H1 (cell line): ENCODE measurements at regions not wholly inside any gene's neighbourhood (a gene's known extent, or its start where the extent isn't known, plus 50 kb on each side); places are given as distances from the start of the nearest gene placed in this dataset.

ENCODE experiments used
- CTCF ChIA-PET: fragments of 300-600 bp; sonication (Branson Sonifier 250); formaldehyde crosslinking; loops from one replicate; lab custom pipeline; 2021; ENCODE audit not compliant: partially characterized antibody; lab: Charles Lee
- POLR2A ChIA-PET: fragments of 300-600 bp; sonication (Branson Sonifier 250); formaldehyde crosslinking; loops from one replicate; lab custom pipeline; 2021; ENCODE audit warnings: inconsistent platforms; ENCODE audit not compliant: partially characterized antibody; lab: Charles Lee
- DNase-seq, 2 experiments: peaks; one replicate each; pipeline versions ENCODE4 v3.0.0 to v3.0.0-alpha.2; 2010 to 2022; ENCODE audit warnings: low spot score in 2 of 2, low read depth in 1 of 2, mixed read lengths in 1 of 2
- FAIRE-seq: peaks from 2 replicates; lab custom pipeline; 2011; peaks lifted over from hg19 to GRCh38; lab: Jason Lieb, UNC
- H2AFZ ChIP-seq: 2 replicates; pipeline ENCODE4 v1.8.1; 2012; ENCODE audit warnings: low read length, inconsistent platforms
- H2AK5ac ChIP-seq: 2 replicates; pipeline ENCODE4 v1.6.1; 2013; ENCODE audit warnings: low read depth, low read length
- H2BK120ac ChIP-seq: replicated peaks from 2 replicates; pipeline ENCODE3; 2013; ENCODE audit warnings: low read depth, low read length, inconsistent platforms
- H2BK12ac ChIP-seq: 2 replicates; pipeline ENCODE4 v1.6.1; 2013; ENCODE audit warnings: low read depth, low read length
- H2BK15ac ChIP-seq: 2 replicates; pipeline ENCODE4 v1.6.1; 2013; ENCODE audit warnings: low read length
- H2BK20ac ChIP-seq: 2 replicates; pipeline ENCODE4 v1.6.1; 2013; ENCODE audit warnings: low read length
- H2BK5ac ChIP-seq: 2 replicates; pipeline ENCODE4 v1.6.1; 2013; ENCODE audit warnings: low read depth, low read length
- H3K14ac ChIP-seq: 2 replicates; pipeline ENCODE4 v1.6.1; 2013; ENCODE audit warnings: inconsistent platforms; ENCODE audit not compliant: insufficient read length
- H3K18ac ChIP-seq: 2 replicates; pipeline ENCODE4 v1.6.1; 2013; ENCODE audit warnings: low read length; ENCODE audit errors: extremely low read depth
- H3K23ac ChIP-seq: 2 replicates; pipeline ENCODE4 v1.6.1; 2013; ENCODE audit warnings: inconsistent platforms; ENCODE audit not compliant: insufficient read length
- H3K23me2 ChIP-seq: 2 replicates; pipeline ENCODE4 v1.6.1; 2013; ENCODE audit warnings: low read depth, low read length
- H3K27ac ChIP-seq: 2 replicates; pipeline ENCODE4 v1.6.1; 2011; ENCODE audit warnings: low read depth, low read length, inconsistent platforms
- H3K27me3 ChIP-seq, 4 experiments: replicated peaks in 1 of 4; 1 replicate in 1 of 4; 2 replicates in 3 of 4; pipeline versions ENCODE4 v1.6.1 to v1.8.1; 2011 to 2013; ENCODE audit warnings: low read length in 3 of 4, mild to moderate bottlenecking in 3 of 4, inconsistent platforms in 2 of 4, mixed read lengths in 2 of 4, moderate library complexity in 1 of 4; ENCODE audit not compliant: control insufficient read depth in 3 of 4, insufficient read depth in 3 of 4; ENCODE audit errors: extremely low read depth in 1 of 4
- H3K36me3 ChIP-seq, 4 experiments: 2 replicates each; pipeline versions ENCODE4 v1.6.1 to v1.8.1; 2011 to 2013; ENCODE audit warnings: mild to moderate bottlenecking in 4 of 4, low read length in 3 of 4, moderate library complexity in 2 of 4, control low read depth in 1 of 4, inconsistent platforms in 1 of 4; ENCODE audit not compliant: insufficient read depth in 4 of 4, control insufficient read depth in 2 of 4
- H3K4ac ChIP-seq: replicated peaks from 2 replicates; pipeline ENCODE3; 2013; ENCODE audit warnings: low read length, low read depth, mixed read lengths, inconsistent platforms; ENCODE audit not compliant: insufficient read length
- H3K4me1 ChIP-seq, 4 experiments: replicated peaks in 1 of 4; 1 replicate in 1 of 4; 2 replicates in 3 of 4; pipeline versions ENCODE4 v1.6.1 to v1.8.1; 2011 to 2013; ENCODE audit warnings: low read length in 3 of 4, inconsistent platforms in 2 of 4, mixed read lengths in 1 of 4; ENCODE audit not compliant: insufficient read depth in 4 of 4, control insufficient read depth in 3 of 4
- H3K4me2 ChIP-seq, 2 experiments: 2 replicates each; pipeline versions ENCODE4 v1.6.1 to v1.8.1; 2011 to 2013; ENCODE audit warnings: low read depth in 2 of 2, low read length in 2 of 2, control low read depth in 1 of 2, inconsistent platforms in 1 of 2, mild to moderate bottlenecking in 1 of 2; ENCODE audit not compliant: insufficient read depth in 1 of 2
- H3K4me3 ChIP-seq, 4 experiments: fragments of 200-600, 300-600 bp in 1 of 4; sonication (generic), shearing (Covaris generic), sonication (Bioruptor Twin) in 1 of 4; 2 replicates each; pipeline versions ENCODE4 v1.5.1 to v1.8.1; 2011 to 2016; ENCODE audit warnings: low read length in 4 of 4, low read depth in 3 of 4, control low read depth in 2 of 4, inconsistent platforms in 2 of 4, mild to moderate bottlenecking in 2 of 4, mixed read lengths in 1 of 4, moderate library complexity in 1 of 4; ENCODE audit not compliant: insufficient read depth in 2 of 4; ENCODE audit errors: extremely low read depth in 1 of 4
- H3K56ac ChIP-seq: replicated peaks from 2 replicates; pipeline ENCODE3; 2013; ENCODE audit warnings: low read depth, mild to moderate bottlenecking, mixed read lengths, low read length, inconsistent platforms; ENCODE audit not compliant: insufficient read length
- H3K79me1 ChIP-seq: 2 replicates; pipeline ENCODE4 v1.6.1; 2013; ENCODE audit warnings: low read depth, low read length, control low read depth
- H3K79me2 ChIP-seq, 2 experiments: 2 replicates each; pipeline versions ENCODE4 v1.6.1 to v1.8.1; 2012 to 2013; ENCODE audit warnings: low read length in 2 of 2, mild to moderate bottlenecking in 2 of 2, inconsistent platforms in 1 of 2; ENCODE audit not compliant: insufficient read depth in 2 of 2, control insufficient read depth in 1 of 2
- H3K9ac ChIP-seq, 4 experiments: replicated peaks in 1 of 4; 1 replicate in 1 of 4; 2 replicates in 3 of 4; pipeline versions ENCODE4 v1.6.1 to v1.8.1; 2011 to 2013; ENCODE audit warnings: low read depth in 3 of 4, low read length in 3 of 4, control low read depth in 2 of 4, mild to moderate bottlenecking in 2 of 4, moderate library complexity in 2 of 4, inconsistent platforms in 1 of 4; ENCODE audit errors: extremely low read depth in 1 of 4
- H3K9me3 ChIP-seq, 2 experiments: 2 replicates each; pipeline versions ENCODE4 v1.6.1 to v1.8.1; 2012 to 2013; ENCODE audit warnings: mild to moderate bottlenecking in 2 of 2, moderate library complexity in 2 of 2, control low read depth in 1 of 2, inconsistent platforms in 1 of 2, low read depth in 1 of 2, low read length in 1 of 2, mixed read lengths in 1 of 2; ENCODE audit not compliant: insufficient read depth in 2 of 2
- H4K20me1 ChIP-seq, 2 experiments: replicated peaks in 1 of 2; 2 replicates each; pipeline versions ENCODE3 to v1.8.1; 2011 to 2013; ENCODE audit warnings: inconsistent platforms in 2 of 2, low read length in 2 of 2, mild to moderate bottlenecking in 1 of 2; ENCODE audit not compliant: insufficient read depth in 2 of 2, control insufficient read depth in 1 of 2
- H4K5ac ChIP-seq: 2 replicates; pipeline ENCODE4 v1.6.1; 2013; ENCODE audit warnings: low read length, low read depth, mixed read lengths, inconsistent platforms; ENCODE audit not compliant: insufficient read length
- H4K8ac ChIP-seq: 2 replicates; pipeline ENCODE4 v1.8.0; 2013; ENCODE audit warnings: mild to moderate bottlenecking, moderate library complexity, low read length, inconsistent platforms; ENCODE audit not compliant: insufficient read depth; ENCODE audit errors: extremely low read depth
- H4K91ac ChIP-seq: replicated peaks from 2 replicates; pipeline ENCODE3; 2013; ENCODE audit warnings: low read length, mixed read lengths, inconsistent platforms; ENCODE audit not compliant: insufficient read length
- CBX5 ChIP-seq: fragments of 300-800, 300-1000 bp; sonication (generic); IDR thresholded peaks from 2 replicates; pipeline ENCODE4 v1.7.1; 2016; ENCODE audit warnings: antibody characterized with exemption, low read length, low read depth
- CHD1 ChIP-seq: IDR thresholded peaks from 2 replicates; pipeline ENCODE4 v1.6.1; 2012; ENCODE audit warnings: low read depth, low read length, improper control_type of control experiment
- JUND ChIP-seq: IDR thresholded peaks from 2 replicates; pipeline ENCODE4 v1.6.1; 2011; ENCODE audit warnings: mild to moderate bottlenecking, improper control_type of control experiment, low read length
- KDM1A ChIP-seq: fragments of 200-600, 300-600 bp; sonication (generic); IDR thresholded peaks from 2 replicates; pipeline ENCODE4 v1.7.1; 2016; ENCODE audit warnings: mild to moderate bottlenecking, low read length, borderline replicate concordance
- KDM4A ChIP-seq: IDR thresholded peaks from one replicate; pipeline ENCODE4 v1.7.1; 2012; ENCODE audit warnings: low read depth, mild to moderate bottlenecking, moderate library complexity, low read length, inconsistent platforms; ENCODE audit not compliant: severe bottlenecking
- MAFK ChIP-seq: IDR thresholded peaks from 2 replicates; pipeline ENCODE4 v1.6.1; 2012; ENCODE audit warnings: low read depth, mild to moderate bottlenecking, improper control_type of control experiment, low read length
- NRF1 ChIP-seq: IDR thresholded peaks from 2 replicates; pipeline ENCODE4 v1.6.1; 2011; ENCODE audit warnings: mild to moderate bottlenecking, low read depth, low read length, improper control_type of control experiment
- RFX5 ChIP-seq: IDR thresholded peaks from 2 replicates; pipeline ENCODE4 v1.6.1; 2011; ENCODE audit warnings: low read depth, low read length, improper control_type of control experiment, borderline replicate concordance
- SIRT6 ChIP-seq: IDR thresholded peaks from one replicate; pipeline ENCODE4 v1.7.1; 2012; ENCODE audit warnings: low read length, inconsistent platforms
- TAF7 ChIP-seq: optimal IDR thresholded peaks from 2 replicates; pipeline ENCODE3; 2011; ENCODE audit warnings: low read depth, mild to moderate bottlenecking, inconsistent platforms, low read length, moderate library complexity, borderline replicate concordance
- TBP ChIP-seq: IDR thresholded peaks from 2 replicates; pipeline ENCODE4 v1.6.1; 2011; ENCODE audit warnings: low read depth, low read length, improper control_type of control experiment
- WGBS, 2 experiments: shearing (Covaris generic) in 1 of 2; methylation state at CpG; one replicate each; pipeline versions ENCODE4 v1.1.6 to v1.1.7; 2013 to 2015; ENCODE audit warnings: low lambda C conversion rate in 2 of 2, mixed read lengths in 2 of 2, inconsistent platforms in 1 of 2, low coverage in 1 of 2, missing lambda C conversion rate in 1 of 2; ENCODE audit not compliant: insufficient replicate concordance in 2 of 2, insufficient coverage in 1 of 2, insufficient read length in 1 of 2; ENCODE audit errors: extremely low coverage in 1 of 2, missing lambda C conversion rate in 1 of 2; 5-methylcytosine and 5-hydroxymethylcytosine counted together

- 88% methylated on average over 2 of the region's 2 CpGs; no CpG with 5 or more reads in 1 of the 2 experiments for WGBS, 2 experiments
- H3K27me3 ChIP-seq: no peaks in the 10 kb centered on the region
- TF ChIP-seq NRF1 (no peak), KDM1A (no peak), SIRT6 (no peak), JUND (no peak), TAF7 (no peak), CHD1 (no peak), CBX5 (no peak), KDM4A (no peak), MAFK (no peak), RFX5 (no peak), TBP (no peak)
- H3K56ac ChIP-seq: no peak overlapping the region
- H2BK12ac ChIP-seq: no peak overlapping the region
- no peaks in the 10 kb centered on the region for H3K23me2 ChIP-seq
- H3K4me1 ChIP-seq: no peaks in the 10 kb centered on the region
- no peak for FAIRE-seq
- no peak overlapping the region for H3K27ac ChIP-seq
- no peaks in the 10 kb centered on the region for H3K79me1 ChIP-seq
- H3K79me2 ChIP-seq: no peaks in the 10 kb centered on the region
- no peak overlapping the region for H4K5ac ChIP-seq
- no peaks in the 10 kb centered on the region for H4K20me1 ChIP-seq
- H3K36me3 ChIP-seq: no peaks in the 10 kb centered on the region
- H2BK120ac ChIP-seq: no peak overlapping the region
- H2AK5ac ChIP-seq: no peak overlapping the region
- no peak for DNase-seq
- H4K8ac ChIP-seq: no peak overlapping the region
- ChIA-PET POLR2A (no interaction called here), CTCF (no interaction called here)
- H3K23ac ChIP-seq: no peak overlapping the region
- no peak overlapping the region for H3K9ac ChIP-seq
- no peak overlapping the region for H4K91ac ChIP-seq
- H3K4me3 ChIP-seq: no peak overlapping the region
- H3K14ac ChIP-seq: no peak overlapping the region
- no peaks in the 10 kb centered on the region for H3K9me3 ChIP-seq
- H3K4me2 ChIP-seq: no peak overlapping the region
- no peak overlapping the region for H2AFZ ChIP-seq
- no peak overlapping the region for H2BK15ac ChIP-seq
- H3K18ac ChIP-seq: no peak overlapping the region
- no peak overlapping the region for H2BK5ac ChIP-seq
- H3K4ac ChIP-seq: no peak overlapping the region
- H2BK20ac ChIP-seq: no peak overlapping the region
Observed at GRCh38 chr1:83318366-83318765, 680.6 kb downstream of the TTLL7 start.
